8988T (cell line): ENCODE measurements at regions not wholly inside any gene's neighbourhood (a gene's known extent, or its start where the extent isn't known, plus 50 kb on each side); places are given as distances from the start of the nearest gene placed in this dataset.

Experiments used
- DNase-seq: peaks from one replicate; pipeline ENCODE4 v3.0.0; 2011

DNA sequence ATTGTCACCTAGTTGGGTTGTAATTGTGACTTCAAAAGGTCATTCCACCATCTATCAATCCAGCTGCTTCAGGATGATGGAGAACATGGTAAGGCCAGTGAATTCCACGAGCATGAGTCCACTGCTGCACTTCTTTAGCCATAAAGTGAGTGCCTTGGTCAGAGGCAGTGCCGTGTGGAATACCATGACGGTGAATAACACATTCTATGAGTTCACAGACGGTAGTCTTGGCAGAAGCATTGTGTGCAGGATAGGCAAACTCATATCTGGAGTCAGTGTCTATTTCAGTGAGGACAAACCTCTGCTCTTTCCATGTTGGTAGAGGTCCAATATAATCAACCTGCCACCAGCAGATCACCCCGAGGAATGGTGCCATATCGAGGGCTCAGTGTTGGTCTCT is 650.9 kb downstream of the KCNJ2 start:
- DNase-seq, result no peak

- no peak for DNase-seq
These were observed 656.2 kb downstream of the KCNJ2 start for GRCh38 chr17:70825321-70826125.

DNA sequence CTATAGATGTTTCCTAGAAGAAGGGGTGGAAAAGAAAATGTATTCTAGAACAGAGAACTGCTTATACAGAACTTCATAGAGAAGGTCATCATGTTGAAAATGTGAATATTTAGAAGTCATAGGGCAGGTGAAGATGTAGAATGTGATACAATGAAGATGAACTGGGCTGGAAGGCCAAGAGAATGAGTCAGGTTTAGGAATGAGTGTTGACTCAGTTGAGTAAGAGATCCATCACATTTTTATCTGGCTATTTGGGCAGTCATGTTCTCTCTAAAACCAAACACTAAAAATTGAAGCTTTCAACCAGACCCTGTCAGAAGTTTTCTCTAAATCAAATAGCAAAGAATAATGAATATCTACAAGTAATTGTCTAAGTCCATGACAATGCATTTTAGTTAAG is 660.5 kb downstream of the KCNJ2 start:
- no peak for DNase-seq

GRCh38 chr17:70834039-70834438 is 664.7 kb downstream of the KCNJ2 start:
- no peak for DNase-seq

DNA sequence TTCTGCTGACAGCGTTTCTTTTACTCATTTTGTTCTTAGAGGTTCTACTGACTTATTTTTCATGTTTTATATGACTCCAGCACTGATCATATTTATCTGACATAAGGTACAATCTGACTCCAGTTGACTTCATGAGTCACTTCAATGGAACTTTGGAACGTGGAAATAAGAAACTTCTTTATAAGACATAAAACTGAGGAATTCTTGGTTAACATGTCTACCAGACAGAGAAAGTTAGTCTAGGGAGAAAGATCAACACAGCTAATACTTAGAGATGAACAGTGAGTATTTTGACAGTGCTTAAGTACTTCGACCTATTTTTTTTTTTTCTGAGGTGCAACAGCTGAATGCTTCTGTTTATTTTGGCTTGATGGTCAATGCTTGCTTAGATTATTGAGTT is 679.5 kb downstream of the KCNJ2 start:
- DNase-seq, result no peak

DNA sequence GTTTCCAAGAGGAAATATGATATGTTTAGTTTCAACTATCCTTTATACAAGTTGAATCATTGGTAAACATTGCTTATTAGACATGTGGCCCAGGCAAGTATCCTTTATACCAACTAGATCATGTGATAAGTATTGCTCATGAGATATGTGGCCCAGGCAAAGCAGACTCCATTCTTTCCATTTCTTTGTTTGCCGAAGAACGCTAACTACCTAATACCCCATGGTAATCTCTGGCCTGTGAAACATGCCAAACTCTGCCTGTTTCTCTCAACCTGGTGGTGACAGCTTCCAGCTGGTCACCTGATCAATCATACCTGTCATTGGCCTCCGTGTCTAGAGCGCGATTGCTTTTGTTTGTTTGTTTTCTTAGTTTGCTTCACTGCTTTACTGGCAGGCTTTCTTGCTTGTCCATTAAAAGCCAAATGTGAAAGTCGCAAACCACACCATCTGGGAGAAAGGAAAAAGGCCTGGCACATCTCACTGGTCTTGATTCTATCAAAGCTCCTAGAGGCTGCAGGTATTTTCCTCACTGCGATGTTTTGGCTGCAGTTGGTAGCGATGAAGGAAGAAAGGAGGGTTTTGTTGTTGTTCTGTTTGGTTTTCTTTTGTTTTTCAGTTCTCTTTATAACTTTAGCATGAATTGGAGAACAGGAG is 686.2 kb downstream of the KCNJ2 start:
- no peak for DNase-seq

- no peak for DNase-seq
These were observed 688.0 kb downstream of the KCNJ2 start for GRCh38 chr17:70857351-70857750.

- no peak for DNase-seq
These were observed 690.5 kb downstream of the KCNJ2 start for GRCh38 chr17:70859829-70860228.

DNA sequence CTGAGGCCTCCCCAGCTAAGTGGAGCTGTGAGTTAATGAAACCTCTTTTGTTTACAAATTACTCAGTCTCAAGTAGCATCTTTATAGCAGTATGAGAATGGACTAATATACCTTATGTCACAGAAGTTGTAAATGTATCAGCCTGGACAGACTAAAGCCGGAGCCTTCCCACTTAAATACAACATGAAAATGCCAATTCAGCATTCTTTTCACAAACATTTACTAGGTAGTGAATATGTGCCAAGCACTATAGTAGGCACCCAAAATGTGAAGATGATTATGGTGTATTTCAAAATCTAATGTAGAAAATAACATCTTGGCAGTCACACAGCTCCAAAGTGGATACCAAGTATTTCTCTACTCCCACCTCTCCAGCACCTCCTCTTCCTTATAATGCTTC is 693.0 kb downstream of the KCNJ2 start:
- DNase-seq, result no peak

DNA sequence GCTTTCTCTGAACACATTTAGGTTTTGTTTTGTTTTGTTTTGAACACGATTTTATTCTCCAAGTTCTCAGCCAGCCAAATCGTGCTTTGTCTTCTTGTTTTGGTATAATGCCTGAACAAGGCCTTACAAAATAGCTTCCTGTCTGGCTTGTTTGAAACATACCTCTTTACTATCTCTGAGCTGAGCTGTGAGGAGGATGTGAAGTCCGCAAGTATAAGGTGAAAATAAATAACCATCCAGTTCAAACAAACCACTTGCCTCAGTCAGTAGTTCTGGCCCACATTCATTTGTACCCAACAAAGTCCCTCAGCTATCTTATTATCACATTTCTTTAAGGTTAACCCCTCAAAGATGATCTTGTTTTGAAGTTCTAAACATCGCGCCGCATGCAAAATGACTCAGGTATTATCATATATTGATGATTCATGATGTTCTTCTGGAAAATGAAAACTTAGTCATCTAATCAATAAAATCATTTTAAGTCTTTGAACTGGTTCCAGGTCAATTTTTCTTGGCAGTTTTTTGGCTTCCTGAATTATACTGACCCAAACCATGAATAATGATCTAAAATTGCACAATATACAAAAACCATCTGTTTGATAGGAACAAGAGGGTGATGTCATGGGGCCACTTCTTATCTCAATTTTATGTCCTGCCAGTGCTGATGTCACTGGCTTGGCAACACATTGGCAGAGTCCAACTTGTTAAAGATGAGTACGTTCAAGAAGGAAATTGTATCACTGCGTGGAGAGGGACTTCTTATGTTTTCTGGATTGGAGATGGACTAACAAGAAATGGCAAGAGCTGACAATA is 694.3 kb downstream of the KCNJ2 start:
- no peak for DNase-seq

DNA sequence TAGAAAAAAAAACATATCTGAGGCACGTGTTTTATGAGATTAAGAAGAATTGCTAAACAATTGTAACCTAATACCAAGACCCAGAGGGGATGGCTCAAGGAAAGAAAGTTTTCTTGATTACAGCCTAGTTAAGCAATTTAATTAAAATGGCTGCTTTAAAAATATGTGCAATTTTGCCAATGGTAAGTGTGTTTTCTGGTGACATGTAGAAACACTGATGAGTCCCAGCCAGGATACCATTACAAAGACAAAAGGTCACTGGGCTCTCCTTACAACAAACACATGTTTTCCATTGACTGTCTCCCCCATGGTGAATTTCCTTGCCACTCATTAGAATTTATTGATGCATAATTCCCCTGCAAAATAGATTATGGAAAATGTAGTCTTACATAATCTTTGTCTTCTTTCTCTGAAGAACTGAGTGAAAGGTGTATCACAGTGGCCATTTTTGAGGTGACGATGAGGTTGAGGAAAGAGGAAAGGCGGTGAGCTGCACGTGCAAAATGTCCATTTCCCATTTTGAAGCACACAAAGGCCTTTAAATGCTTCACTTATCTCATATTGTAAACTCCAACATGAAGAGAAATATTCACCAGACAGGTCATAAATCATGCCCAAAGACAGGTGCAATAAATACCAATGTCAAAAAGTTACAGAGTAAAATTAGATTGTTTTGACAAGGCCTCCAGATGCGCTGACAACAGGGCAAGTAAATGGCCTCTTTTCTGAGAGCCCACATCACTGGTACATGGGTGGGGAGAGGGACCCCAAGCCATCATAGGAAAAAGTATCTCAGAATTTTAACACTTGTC is 696.9 kb downstream of the KCNJ2 start:
- no peak for DNase-seq

DNA sequence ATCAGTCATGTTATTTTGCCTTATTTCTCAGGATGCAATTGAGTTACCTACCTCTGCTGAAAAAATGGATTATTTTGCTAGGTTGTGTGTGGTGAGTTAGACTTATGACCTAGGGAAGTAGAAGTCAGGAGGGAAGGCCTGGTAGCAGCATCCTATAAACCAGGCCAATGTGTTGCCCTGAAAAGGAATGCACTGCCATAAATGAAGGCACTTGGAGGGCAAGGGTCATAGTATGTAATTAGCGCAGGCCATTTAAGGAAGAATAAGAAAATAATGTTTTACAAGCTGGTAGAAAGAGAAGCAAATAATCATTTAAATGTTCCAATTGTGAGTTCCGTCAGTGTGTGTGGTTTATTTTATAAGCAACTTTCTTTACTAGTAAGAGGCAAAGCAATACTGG is 698.8 kb downstream of the KCNJ2 start:
- no peak for DNase-seq

GRCh38 chr17:70869402-70870085 is 700.2 kb downstream of the KCNJ2 start:
- DNase-seq, result no peak

- DNase-seq, result no peak
These were observed 702.0 kb downstream of the KCNJ2 start for GRCh38 chr17:70871180-70871818.

- DNase-seq, result no peak
These were observed 702.8 kb downstream of the KCNJ2 start for GRCh38 chr17:70872103-70872502.

DNA sequence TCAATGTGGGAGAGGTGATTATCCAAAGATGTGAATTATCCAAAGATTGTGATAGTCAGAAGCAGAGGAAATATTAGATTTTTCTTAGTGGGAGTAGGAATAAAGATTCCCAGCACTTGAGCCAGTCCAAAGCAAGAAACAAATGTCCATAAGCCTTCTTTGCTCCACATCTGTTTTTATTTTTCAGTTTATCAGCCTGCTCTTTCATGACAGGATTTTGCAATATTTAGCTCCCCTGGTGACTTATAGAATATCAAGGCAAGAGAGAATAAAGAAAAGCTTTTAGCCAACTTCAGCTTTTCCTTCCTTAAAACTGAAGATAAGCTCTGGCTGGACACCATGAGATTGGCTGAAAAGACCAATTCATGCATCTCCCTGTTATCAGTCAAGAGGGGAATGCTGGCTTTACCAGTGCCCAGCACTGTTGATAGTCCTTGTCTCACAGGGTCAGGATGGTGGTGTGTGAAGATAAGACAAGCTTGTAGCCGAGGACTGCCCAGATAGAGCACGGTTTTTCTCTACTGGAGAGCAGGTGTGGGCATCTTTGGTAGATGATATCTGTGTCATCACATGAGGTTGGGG is 706.5 kb downstream of the KCNJ2 start:
- no peak for DNase-seq

DNA sequence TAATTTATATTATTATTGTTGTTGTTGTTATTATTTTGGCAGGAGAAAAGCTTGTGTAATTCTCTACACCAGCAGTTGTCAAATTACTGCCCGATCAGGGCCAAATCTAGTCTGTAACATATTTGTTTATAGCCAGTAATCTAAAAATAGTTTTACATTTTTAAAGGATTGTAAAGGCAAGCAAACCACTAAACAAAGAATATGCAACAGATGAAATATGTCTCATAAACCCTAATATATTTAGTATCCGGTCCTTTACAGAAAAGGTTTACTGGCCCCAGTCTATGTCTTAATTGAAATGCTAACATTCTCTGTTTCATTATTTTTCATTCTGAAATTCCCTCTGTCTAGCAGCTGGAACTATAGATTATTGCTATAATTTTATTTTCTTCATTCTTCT is 709.5 kb downstream of the KCNJ2 start:
- DNase-seq, result no peak

DNA sequence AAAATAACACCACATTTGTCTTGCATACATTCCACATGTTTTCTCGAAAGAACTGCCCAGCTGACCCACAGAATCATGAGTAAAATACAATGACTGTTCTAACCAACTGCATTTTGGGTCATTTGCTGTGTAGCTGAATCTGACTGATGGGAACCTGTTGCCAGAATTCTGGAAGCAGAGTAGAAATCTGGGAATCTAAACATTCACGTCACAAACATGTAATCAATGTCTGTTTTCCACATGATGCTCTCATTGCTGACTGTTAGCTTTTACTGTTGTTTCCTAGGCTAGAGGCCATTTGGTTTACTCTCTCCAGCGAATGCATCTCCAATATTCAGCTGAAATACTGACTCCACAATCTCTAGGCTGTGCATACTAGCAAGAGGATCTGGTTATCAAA is 710.1 kb downstream of the KCNJ2 start:
- DNase-seq, result no peak

DNA sequence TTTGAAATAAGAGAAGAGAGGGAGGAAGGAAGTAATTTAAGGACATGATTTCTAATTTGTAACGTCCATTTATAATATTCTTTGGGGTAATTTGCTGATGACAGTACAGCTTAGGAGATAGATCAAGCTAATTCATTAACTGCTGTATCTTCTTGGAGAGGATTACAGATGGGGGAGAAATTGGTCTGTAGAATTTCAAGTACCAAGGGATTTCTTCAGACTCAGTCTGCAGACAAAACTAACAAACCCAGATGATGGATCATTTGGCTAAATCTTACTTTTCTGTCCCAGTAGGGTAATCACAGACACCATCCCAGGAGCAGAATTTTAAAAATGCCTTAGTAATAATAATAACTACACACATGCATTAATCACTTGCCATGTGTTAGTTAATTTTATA is 711.8 kb downstream of the KCNJ2 start:
- no peak for DNase-seq

- no peak for DNase-seq
These were observed 713.2 kb downstream of the KCNJ2 start for GRCh38 chr17:70882504-70882903.

GRCh38 chr17:70886648-70887047 is 717.3 kb downstream of the KCNJ2 start:
- DNase-seq, result no peak
